ENCODE measurements at regions not wholly inside any gene's neighbourhood (a gene's known extent, or its start where the extent isn't known, plus 50 kb on each side); places are given as distances from the start of the nearest gene placed in this dataset.

GRCh38 chr6:33958526-33959328 is 154.9 kb upstream of the MLN start:
- TF ChIP-seq, protein P1, sequence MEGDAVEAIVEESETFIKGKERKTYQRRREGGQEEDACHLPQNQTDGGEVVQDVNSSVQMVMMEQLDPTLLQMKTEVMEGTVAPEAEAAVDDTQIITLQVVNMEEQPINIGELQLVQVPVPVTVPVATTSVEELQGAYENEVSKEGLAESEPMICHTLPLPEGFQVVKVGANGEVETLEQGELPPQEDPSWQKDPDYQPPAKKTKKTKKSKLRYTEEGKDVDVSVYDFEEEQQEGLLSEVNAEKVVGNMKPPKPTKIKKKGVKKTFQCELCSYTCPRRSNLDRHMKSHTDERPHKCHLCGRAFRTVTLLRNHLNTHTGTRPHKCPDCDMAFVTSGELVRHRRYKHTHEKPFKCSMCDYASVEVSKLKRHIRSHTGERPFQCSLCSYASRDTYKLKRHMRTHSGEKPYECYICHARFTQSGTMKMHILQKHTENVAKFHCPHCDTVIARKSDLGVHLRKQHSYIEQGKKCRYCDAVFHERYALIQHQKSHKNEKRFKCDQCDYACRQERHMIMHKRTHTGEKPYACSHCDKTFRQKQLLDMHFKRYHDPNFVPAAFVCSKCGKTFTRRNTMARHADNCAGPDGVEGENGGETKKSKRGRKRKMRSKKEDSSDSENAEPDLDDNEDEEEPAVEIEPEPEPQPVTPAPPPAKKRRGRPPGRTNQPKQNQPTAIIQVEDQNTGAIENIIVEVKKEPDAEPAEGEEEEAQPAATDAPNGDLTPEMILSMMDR (IDR thresholded peaks at IDR 0.05; ENCODE audit: borderline replicate concordance, extremely low read depth, low read length, poor library complexity, severe bottlenecking) = peak; percentile 60
- no peak for TF ChIP-seq EZH2 (IDR thresholded peaks at IDR 0.05; ENCODE audit: borderline replicate concordance, low read depth, low read length, severe bottlenecking)

Data from DND-41 (cell line).